ENCODE measurements at regions not wholly inside any gene's neighbourhood (a gene's known extent, or its start where the extent isn't known, plus 50 kb on each side); places are given as distances from the start of the nearest gene placed in this dataset.
"Not testable (repeated sequence)": the region's sequence is repeated elsewhere in the genome, so short reads cannot be mapped to it uniquely, and the experiment has no call there.

GRCh38 chr1:214715126-214715525 lies 112.1 kb downstream of the CENPF start:
- DNase-seq (ENCODE audit: low read depth, low spot score): no peak
- H3K4me3 ChIP-seq (ENCODE audit: low read length): no peak overlapping the region

DNA sequence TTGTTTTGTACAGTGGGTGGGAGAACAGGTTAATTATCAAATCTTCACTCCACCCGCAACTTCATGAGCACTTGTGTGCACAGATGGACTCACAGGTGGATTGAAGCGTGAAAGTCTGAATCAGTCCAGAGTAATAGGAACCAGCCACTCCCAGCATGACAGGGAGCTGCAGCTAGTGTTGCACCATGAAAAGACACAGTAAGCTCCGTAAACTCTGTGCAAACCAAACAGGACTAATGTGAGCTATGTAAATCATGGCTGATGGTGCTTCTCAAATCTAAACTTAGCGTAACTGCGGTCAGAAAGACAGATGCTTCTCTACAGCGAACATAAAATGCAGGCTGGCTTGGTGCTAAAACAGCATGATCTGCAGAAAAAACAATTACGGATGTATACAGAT lies 114.4 kb downstream of the CENPF start:
- H3K4me3 ChIP-seq (ENCODE audit: low read length): no peak overlapping the region
- no peak for DNase-seq (ENCODE audit: low read depth, low spot score)

GRCh38 chr1:214718724-214719123 lies 115.7 kb downstream of the CENPF start:
- no peak overlapping the region for H3K4me3 ChIP-seq (ENCODE audit: low read length)
- no peak for DNase-seq (ENCODE audit: low read depth, low spot score)

GRCh38 chr1:214719207-214719606 lies 116.2 kb downstream of the CENPF start:
- DNase-seq (ENCODE audit: low read depth, low spot score): no peak
- H3K4me3 ChIP-seq (ENCODE audit: low read length): no peak overlapping the region

GRCh38 chr1:214720561-214720960 lies 117.6 kb downstream of the CENPF start:
- no peak overlapping the region for H3K4me3 ChIP-seq (ENCODE audit: low read length)
- DNase-seq (ENCODE audit: low read depth, low spot score): no peak

DNA sequence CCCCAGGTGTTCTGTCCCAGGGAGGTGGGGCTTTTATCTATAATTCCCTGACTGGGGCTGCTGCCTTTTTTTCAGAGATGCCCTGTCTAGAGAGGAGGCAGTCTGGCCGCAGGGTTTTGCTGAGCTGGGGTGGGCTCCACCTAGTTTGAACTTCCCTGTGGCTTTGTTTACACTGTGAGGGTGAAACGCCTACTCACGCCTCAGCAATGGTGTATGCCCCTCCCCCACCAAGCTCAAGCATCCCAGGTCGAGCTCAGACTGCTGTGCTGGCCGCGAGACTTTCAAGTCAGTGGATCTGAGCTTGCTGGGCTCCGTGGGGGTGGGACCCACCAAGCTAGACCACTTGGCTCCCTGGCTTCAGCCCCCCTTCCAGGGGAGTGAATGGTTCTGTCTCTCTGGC lies 124.3 kb downstream of the CENPF start:
- no peak for DNase-seq (ENCODE audit: low read depth, low spot score)
- no peak overlapping the region for H3K4me3 ChIP-seq (ENCODE audit: low read length)

GRCh38 chr1:214739621-214740238 lies 136.7 kb downstream of the CENPF start:
- DNase-seq (ENCODE audit: low read depth, low spot score): no peak
- no peak overlapping the region for H3K4me3 ChIP-seq (ENCODE audit: low read length)

DNA sequence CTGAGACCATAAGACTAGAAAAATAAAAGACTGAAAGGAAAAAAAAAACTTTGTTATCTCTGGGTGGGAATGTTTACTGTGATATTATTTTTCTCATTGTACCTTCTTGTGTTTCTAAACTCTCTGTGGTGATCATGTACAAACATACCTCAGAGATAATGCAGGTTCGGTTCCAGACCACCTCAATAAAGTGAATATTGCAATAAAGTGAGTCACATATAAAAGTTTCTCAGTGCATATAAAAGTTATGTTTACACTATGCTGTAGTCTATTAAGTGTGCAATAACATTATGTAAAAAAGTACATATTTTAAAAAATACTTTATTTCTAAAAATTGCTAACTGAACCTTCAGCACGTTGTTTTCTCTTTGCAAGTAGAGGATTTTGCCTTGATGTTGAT lies 137.5 kb downstream of the CENPF start:
- DNase-seq (ENCODE audit: low read depth, low spot score): no peak
- H3K4me3 ChIP-seq (ENCODE audit: low read length): no peak overlapping the region

DNA sequence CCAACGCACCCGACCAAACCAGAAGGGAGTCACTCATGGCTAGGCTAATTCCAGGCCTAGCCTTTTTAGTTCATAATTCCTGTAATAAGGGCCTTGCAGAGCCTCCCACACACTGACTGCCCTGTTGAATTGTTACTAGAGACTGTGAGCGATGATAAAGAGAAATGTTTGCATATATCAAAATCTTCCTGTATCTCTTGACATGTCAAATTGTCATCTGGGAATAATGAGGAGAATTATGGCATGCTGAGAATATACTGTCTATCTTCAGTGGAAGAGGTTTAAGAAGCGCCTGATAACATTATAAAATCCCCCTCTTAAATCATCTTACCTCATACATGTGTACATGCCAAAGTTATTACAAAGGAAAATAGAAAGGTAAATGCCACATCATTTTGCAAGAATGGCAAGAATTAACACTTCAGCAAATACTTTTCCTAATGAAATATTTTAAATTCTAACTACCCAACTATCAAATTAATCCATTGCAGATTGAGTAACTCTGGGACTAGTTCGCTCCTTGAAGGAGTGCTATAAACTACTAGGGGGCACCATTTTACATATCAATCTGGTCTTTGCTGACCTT lies 144.1 kb downstream of the CENPF start:
- no peak for DNase-seq (ENCODE audit: low read depth, low spot score)
- H3K4me3 ChIP-seq (ENCODE audit: low read length): no peak overlapping the region

- no peak for DNase-seq (ENCODE audit: low read depth, low spot score)
- no peak overlapping the region for H3K4me3 ChIP-seq (ENCODE audit: low read length)
Observed at GRCh38 chr1:214753236-214753852, 150.3 kb downstream of the CENPF start.

GRCh38 chr1:214761030-214761429 lies 158.0 kb downstream of the CENPF start:
- no peak overlapping the region for H3K4me3 ChIP-seq (ENCODE audit: low read length)
- DNase-seq (ENCODE audit: low read depth, low spot score): no peak

DNA sequence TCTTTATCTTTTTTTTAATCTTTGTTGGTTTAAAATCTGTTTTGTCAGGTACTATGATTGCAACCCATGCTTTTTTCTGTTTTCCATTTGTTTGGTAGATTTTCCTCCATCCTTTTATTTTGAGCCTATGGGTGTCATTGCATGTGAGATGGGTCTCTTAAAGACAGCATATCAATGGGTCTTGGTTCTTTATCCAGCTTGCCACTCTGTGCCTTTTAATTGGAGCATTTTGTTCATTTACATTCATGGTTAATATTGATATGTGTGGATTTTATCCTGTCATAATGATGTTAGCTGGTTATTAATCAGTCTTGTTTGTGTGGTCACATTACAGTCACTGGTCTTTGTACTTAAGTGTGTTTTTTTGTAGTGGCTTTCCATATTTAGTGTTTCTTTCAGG lies 159.9 kb downstream of the CENPF start:
- DNase-seq (ENCODE audit: low read depth, low spot score): no peak
- H3K4me3 ChIP-seq (ENCODE audit: low read length): no peak overlapping the region

DNA sequence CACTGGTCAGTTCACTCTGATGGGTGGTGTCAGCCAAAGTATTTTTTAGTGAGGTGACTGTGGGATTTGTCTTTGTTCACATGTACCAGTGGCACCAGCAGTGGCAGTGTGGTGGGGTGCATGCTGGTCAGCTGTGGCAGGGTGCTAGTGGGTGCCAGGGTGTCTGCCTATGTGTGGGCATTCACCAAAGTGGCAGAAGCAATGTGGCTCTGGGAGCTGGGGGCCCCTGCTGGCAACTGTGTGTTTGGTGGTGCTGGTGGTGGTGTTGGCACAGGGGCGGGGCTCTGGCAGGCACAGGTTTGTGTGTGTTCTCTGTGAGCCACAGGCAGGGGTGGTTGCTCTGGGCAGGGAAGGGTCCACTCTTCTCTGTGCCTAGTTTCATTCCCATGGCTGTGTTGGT lies 161.5 kb downstream of the CENPF start:
- no peak for DNase-seq (ENCODE audit: low read depth, low spot score)
- H3K4me3 ChIP-seq (ENCODE audit: low read length): no peak overlapping the region

DNA sequence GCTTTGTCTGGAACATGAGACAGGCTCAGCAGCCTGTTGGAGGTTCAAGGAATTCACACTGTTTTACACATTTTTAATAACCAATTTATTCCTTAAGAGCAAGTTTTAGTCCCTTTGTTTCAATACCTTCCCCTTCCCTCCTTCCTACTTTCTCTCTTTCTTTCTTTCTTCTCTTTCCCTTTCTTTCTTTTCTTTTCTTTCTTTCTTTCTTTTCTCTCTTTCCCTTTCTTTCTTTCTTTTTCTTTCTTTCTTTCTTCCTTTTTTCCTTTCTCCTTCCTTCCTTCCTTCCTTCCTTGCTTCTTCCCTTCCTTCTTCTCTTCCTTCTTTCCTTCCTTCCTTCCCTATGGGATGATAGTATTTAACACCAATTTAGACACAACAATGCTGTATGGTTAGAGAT lies 164.2 kb downstream of the CENPF start:
- no peak for DNase-seq (ENCODE audit: low read depth, low spot score)
- no peak overlapping the region for H3K4me3 ChIP-seq (ENCODE audit: low read length)

GRCh38 chr1:214769666-214770065 lies 166.7 kb downstream of the CENPF start:
- not testable (repeated sequence) for H3K4me3 ChIP-seq (ENCODE audit: low read length); DNase-seq (ENCODE audit: low read depth, low spot score)

GRCh38 chr1:214777364-214777763 lies 174.4 kb downstream of the CENPF start:
- no peak for DNase-seq (ENCODE audit: low read depth, low spot score)
- H3K4me3 ChIP-seq (ENCODE audit: low read length): no peak overlapping the region

DNA sequence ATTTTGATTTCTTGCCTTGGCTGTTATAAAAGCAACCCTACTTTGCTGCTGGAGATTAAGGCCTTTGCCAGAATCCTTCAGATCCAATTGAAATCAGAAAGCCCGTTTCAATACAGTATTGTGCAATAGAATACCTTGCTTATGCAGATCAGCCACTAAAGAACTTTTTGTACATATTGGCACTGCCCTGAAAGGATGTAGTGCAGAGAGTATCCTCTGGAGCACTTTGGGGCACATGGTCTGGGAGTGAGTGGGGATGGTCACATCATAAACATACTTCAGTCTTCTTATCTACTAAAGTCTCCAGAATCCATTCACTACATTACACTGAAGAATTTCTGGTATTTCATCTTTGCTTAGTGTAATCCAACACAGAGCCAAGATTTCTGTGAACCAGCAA lies 189.0 kb downstream of the CENPF start:
- no peak overlapping the region for H3K4me3 ChIP-seq (ENCODE audit: low read length)
- no peak for DNase-seq (ENCODE audit: low read depth, low spot score)

GRCh38 chr1:214792527-214793186 lies 189.7 kb downstream of the CENPF start:
- H3K4me3 ChIP-seq (ENCODE audit: low read length): no peak overlapping the region
- DNase-seq (ENCODE audit: low read depth, low spot score): no peak

DNA sequence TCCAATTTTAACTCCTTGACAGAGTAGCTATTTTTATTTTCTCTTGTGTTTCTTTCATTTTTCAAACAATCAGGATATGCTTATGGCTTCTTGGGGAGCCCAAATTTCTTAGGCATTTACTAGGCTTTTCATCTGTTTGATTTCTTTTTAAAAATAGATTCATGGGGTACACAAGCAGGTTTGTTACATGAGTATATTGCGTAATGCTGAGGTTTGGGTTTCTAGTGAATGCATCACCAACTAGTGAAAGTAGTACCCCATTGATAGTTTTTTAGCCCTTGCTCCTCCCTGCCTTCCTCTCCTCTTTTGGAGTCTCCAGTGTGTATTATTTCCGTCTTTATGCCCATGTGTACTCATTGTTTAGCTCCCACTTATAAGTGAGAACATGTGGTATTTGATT lies 190.7 kb downstream of the CENPF start:
- no peak overlapping the region for H3K4me3 ChIP-seq (ENCODE audit: low read length)
- DNase-seq (ENCODE audit: low read depth, low spot score): no peak

- no peak overlapping the region for H3K4me3 ChIP-seq (ENCODE audit: low read length)
- no peak for DNase-seq (ENCODE audit: low read depth, low spot score)
Observed at GRCh38 chr1:214801191-214801590, 198.2 kb downstream of the CENPF start.

Measured in Jurkat, Clone E6-1 (cell line).